Posterior cingulate gyrus (tissue), 11 donors: ENCODE measurements at regions not wholly inside any gene's neighbourhood (a gene's known extent, or its start where the extent isn't known, plus 50 kb on each side); places are given as distances from the start of the nearest gene placed in this dataset.
A peak's percentile ranks its signal among the peaks of the same experiment; 100 is the strongest.

ENCODE experiments used
- DNase-seq, 10 donors: peaks; one replicate each; pipeline versions ENCODE4 v3.0.0 to v3.0.0-alpha.2; 2020 to 2021; ENCODE audit warnings: mixed read lengths in 3 of 10
- intact Hi-C: fragments of 100-400 bp; cut with DNase I; formaldehyde crosslinking; loops from one replicate; pipeline ENCODE4 v1.15.1; 2023

DNA sequence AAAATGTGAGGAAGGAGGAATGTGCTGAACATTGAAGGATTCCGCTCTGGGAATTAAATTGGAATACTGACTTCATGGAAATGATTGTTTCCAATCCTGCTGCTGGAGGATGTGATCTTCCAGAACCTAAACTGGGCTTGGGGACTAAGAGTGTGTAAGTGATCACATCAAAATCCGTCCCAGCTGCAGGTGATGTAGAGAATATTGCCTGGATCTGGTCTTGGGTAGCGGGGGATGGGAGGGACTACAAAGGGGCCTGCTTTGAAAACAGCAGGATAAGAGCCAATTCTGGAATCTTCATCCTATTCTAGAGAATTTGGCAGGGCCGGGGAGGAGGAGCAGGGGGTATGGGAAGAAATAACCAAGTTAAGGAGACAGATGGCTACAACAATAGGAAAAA, 552.2 kb upstream of the FZD8 start:
- DNase-seq, result no peak

GRCh38 chr10:36191009-36191408, 548.9 kb upstream of the FZD8 start:
- DNase-seq, result no peak
- intact Hi-C loops, result no loop called here

More for the DNA sequence above, 552.2 kb upstream of the FZD8 start:
- intact Hi-C loops, result no loop called here

- DNase-seq, result no peak
- intact Hi-C loops, result no loop called here
Observed at GRCh38 chr10:36188461-36188860, 546.4 kb upstream of the FZD8 start.

GRCh38 chr10:36188080-36188453, 546.0 kb upstream of the FZD8 start:
- intact Hi-C loops, result no loop called here
- no peak for DNase-seq

DNA sequence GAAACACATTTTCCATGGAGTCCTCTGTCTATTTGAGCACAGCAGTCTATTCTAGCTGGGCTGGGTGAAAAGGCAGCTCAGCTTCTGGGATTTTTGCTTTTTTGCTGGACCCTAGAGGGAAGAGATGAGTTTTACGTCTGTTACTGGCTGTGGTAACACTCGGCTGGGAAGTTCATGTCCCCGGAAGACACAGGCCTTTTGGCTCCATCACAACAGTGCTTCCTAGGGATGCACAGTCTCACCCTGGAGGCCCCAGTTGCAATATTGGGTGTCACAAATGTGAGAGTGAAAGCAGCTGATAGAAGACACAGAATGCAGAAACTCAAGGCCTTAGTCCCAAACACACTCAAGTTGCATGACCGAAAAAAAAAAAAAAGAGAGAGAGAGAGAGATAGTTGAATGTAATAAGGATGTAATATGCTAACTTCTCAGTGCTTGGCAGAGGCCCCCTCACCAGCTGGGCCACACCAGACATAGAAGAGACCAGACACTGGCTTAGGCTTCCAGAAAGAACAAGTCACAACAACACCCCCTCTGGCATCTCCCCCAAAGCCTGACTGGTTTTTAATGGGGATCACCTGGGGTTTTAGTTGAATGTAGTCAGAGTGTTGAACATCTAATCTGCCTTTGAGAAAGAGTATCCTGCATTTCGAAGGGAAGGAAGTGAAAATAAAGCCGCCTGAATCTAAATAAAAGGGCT, 545.4 kb upstream of the FZD8 start:
- intact Hi-C loops, result no loop called here
- DNase-seq, result no peak

- DNase-seq, result peak in 1 of 10 donors; percentile 63
- intact Hi-C loops, result no loop called here
Observed at GRCh38 chr10:36185097-36185496, 543.0 kb upstream of the FZD8 start.

- intact Hi-C loops, result no loop called here
- DNase-seq, result no peak
Observed at GRCh38 chr10:36183726-36184125, 541.6 kb upstream of the FZD8 start.

DNA sequence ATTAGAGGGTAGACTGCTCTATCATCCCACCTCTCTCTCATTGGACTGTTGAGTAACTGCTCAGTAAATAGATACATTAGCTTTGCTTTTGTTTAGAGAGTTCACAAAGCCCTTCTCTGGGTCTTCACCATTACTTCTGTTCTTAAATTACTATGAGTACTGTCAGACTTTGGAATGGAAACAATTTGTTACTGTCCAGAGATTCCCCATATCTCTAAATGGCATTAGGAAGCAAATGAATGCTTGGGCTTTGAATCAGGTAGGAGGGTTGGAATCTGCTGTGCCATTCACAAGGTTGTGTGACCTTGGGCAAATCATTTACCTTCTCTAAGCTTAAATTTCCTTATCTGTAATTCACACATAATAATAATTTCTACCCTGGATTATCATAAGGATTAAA, 541.0 kb upstream of the FZD8 start:
- no peak for DNase-seq
- intact Hi-C loops, result no loop called here

DNA sequence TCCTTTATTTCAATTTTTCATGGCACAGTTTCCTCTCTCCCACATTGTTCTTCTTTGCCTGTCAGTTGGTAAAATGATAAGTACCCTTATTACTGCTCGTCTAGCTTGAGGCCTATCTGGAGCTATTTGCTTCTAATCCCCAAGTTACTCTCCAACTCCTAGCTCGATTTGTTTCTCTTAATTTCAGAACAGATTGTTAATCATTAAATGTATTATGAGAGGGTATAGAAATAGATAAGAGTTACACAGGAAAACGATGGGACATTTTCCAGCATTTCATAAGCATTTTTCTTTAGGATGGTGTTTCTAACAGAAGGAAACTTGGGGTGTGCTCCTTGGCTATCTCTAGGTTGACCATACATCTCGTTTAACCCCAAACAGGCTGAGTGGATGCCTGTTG, 540.5 kb upstream of the FZD8 start:
- DNase-seq, result no peak
- intact Hi-C loops, result no loop called here

DNA sequence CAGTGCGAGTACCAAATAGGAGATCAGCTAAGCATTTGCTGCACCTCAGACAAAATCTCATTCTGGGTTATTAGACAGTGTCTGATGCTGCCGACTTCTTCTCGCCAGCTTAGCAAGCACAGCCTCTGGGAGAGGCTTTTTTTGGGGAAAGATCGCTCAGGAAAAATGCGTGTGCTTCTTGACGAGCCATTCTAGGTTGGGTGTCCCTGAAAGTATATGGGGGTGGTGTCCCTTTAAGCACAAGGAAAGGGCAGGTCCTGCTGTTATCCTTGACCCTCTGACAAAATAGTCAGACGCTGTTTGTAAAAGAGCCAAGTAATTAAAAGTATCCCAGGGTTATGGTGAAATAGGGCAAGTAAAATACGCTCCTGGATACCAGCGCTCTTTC, 540.1 kb upstream of the FZD8 start:
- intact Hi-C loops, result no loop called here
- DNase-seq, result no peak

- DNase-seq, result no peak
- intact Hi-C loops, result no loop called here
Observed at GRCh38 chr10:36181426-36182178, 539.5 kb upstream of the FZD8 start.

GRCh38 chr10:36178616-36179015, 536.5 kb upstream of the FZD8 start:
- no peak for DNase-seq
- intact Hi-C loops, result no loop called here

- intact Hi-C loops, result no loop called here
- DNase-seq, result no peak
Observed at GRCh38 chr10:36177071-36177470, 535.0 kb upstream of the FZD8 start.

DNA sequence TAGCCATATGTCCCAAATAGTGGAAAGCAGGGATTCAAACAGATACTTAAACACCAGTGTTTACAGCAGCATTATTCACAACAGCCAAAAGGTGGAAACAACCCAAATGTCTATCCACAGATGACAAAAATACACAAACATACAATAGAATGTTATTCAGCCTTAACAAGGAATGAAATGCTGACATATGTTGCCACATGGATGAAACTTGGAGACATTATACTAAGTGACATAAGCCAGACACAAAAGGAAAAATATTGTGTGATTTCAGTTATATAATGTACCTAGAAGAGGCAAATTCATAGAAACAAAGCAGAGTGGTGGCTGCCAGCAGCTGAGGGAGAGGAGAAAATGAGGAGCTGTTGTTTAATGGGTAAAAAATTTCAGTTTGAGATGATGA, 533.9 kb upstream of the FZD8 start:
- intact Hi-C loops, result no loop called here
- DNase-seq, result no peak

DNA sequence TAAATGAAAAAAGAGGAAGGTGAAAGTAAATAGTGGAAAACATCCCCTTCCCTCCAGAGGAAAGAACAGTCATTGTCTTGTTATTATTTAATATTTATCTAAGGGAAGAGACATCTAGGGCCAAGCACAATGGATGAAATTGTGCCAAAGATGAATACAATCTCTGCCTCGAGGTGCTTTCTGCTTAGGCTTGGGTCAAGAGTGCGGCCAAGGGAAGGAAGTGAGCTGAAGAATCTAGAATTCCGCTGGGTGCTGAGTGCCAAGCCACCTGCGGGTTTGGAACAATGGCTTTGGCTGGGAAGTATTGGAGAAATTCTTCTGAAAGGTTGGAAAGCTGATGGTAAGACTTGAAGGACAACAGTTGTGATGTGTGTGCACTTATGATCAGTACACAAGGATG, 531.3 kb upstream of the FZD8 start:
- intact Hi-C loops, result no loop called here
- no peak for DNase-seq

DNA sequence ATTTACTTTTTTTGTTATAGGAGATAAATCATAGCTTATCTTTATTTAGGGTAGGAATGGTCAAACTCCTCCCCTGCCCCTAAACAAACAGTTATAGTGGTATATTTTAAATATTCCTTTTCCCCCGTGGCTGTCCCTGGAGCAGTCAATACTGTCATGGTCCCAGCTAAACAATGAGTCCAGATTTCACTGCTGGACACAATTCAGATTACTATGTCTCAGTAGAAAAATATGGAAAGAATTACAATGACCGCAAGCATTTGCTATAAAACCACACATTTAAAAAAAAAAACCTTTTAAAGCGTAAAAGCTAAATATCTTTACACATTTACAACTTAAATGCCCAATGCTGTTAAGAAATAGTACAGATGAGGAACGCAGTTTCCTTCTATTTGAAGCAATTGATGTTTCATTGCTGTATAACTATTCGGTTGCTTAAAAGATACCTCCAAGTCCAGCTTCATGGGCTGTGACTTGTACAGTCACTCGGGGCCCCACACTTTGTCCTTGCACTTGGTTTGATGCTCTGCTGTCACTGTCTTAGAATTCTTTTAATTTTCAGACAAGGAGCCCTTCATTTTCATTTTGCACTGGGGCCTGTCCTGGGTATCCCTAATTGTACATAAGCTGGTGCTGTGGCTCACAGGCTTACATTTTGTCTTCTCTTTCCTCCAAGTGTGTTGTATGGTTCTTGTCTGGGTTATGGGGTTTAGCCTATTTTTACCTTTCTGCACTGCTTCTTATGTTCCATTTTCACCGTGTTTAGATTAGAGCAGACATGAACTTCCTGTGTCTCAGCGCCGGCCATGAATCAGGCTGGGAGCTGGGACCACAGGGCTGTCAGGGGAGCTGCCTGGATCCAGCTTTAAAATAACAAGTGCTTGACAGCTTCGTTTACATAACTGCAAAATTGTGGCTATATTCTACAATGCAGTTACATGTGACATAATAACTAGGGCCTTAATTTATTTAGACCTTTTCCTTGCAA, 530.2 kb upstream of the FZD8 start:
- no peak for DNase-seq
- intact Hi-C loops, result no loop called here

- intact Hi-C loops, result no loop called here
- DNase-seq, result no peak
Observed at GRCh38 chr10:36171556-36171952, 529.5 kb upstream of the FZD8 start.

- DNase-seq, result no peak
- intact Hi-C loops, result no loop called here
Observed at GRCh38 chr10:36170943-36171501, 528.9 kb upstream of the FZD8 start.

DNA sequence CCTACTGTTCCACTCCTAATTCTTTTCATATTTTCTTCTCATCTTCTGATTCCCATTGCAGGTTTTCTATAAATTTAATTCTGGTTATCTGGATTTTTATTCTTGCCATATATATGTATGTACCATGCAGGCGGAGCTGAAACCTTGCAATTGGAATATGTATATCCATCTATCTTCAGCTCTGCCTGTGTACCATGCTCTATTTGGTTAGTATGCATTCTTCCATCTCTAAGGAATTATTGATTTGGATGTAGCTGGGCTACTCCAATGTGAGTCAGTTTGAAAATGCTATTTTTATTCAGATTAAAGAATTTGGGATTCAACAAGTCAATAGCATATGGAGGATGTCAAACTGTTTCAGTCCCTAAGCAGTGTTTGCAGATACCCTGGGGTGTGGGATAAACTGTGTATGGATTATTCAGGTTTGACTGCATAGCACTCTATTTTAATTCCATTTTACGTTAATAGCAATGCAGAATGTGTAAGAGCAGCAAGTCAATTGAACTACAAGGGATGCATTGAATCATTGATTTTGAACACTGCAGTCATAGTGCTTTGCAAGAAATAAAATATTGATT, 528.1 kb upstream of the FZD8 start:
- intact Hi-C loops, result no loop called here
- DNase-seq, result no peak

DNA sequence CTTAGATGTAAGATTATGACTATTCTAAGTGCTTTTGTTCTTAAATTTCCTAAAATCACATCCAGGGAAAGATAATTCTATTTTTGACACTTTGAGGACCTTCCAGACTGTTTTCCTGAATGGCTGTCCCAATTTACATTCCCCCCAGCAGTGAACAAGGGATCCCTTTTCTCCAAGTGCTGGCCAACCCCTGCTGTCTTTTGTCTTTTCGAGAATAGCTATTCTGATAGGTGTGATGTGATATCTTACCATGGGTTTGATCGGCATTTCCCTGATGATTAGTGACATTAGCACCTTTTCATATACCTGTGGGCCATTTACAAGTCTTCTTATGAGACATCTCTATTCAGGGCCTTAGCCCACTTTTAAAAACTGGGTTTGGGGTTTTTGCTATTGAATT, 526.7 kb upstream of the FZD8 start:
- intact Hi-C loops, result no loop called here
- no peak for DNase-seq
